SK-N-SH (cell line): ENCODE measurements at regions not wholly inside any gene's neighbourhood (a gene's known extent, or its start where the extent isn't known, plus 50 kb on each side); places are given as distances from the start of the nearest gene placed in this dataset.

Source experiments
- CTCF ChIP-seq: fragments of 200-600 bp; sonication (generic); IDR thresholded peaks from 2 replicates; pipeline ENCODE4 v1.6.1; 2017; ENCODE audit warnings: antibody characterized with exemption, mild to moderate bottlenecking, moderate library complexity
- EP300 ChIP-seq, 2 experiments: IDR thresholded peaks; 2 replicates each; pipeline versions ENCODE4 v1.4.0 to v1.6.1; 2012; ENCODE audit warnings: borderline replicate concordance in 1 of 2, low read depth in 1 of 2, low read length in 1 of 2
- FOSL2 ChIP-seq: IDR thresholded peaks from 2 replicates; pipeline ENCODE4 v1.4.0; 2012; ENCODE audit warnings: low read depth, mild to moderate bottlenecking, moderate library complexity, borderline replicate concordance
- GABPA ChIP-seq: IDR thresholded peaks from 2 replicates; pipeline ENCODE4 v1.4.0; 2012; ENCODE audit warnings: low read depth, mild to moderate bottlenecking
- MXI1 ChIP-seq: IDR thresholded peaks from 2 replicates; pipeline ENCODE4 v1.6.1; 2012; ENCODE audit warnings: mild to moderate bottlenecking, low read depth, low read length, improper control_type of control experiment
- NFIC ChIP-seq: IDR thresholded peaks from 2 replicates; pipeline ENCODE4 v1.4.0; 2012; ENCODE audit warnings: borderline replicate concordance
- PBX3 ChIP-seq: IDR thresholded peaks from 2 replicates; pipeline ENCODE4; 2012
- RAD21 ChIP-seq: IDR thresholded peaks from 2 replicates; pipeline ENCODE4 v1.6.1; 2012; ENCODE audit warnings: mild to moderate bottlenecking, low read length
- RCOR1 ChIP-seq: fragments of 150-350 bp; IDR thresholded peaks from 2 replicates; pipeline ENCODE4 v1.6.1; 2017; ENCODE audit warnings: antibody characterized with exemption, low read length
- REST ChIP-seq: IDR thresholded peaks from 2 replicates; pipeline ENCODE4 v1.6.1; 2012; ENCODE audit warnings: mild to moderate bottlenecking, low read depth, low read length, moderate library complexity
- RXRA ChIP-seq: IDR thresholded peaks from 2 replicates; pipeline ENCODE4 v1.4.0; 2012; ENCODE audit warnings: low read depth, mild to moderate bottlenecking, borderline replicate concordance
- TAF1 ChIP-seq: IDR thresholded peaks from 2 replicates; pipeline ENCODE4 v1.6.1; 2012; ENCODE audit warnings: low read depth, mild to moderate bottlenecking, low read length, moderate library complexity, borderline replicate concordance
- TCF12 ChIP-seq: IDR thresholded peaks from 2 replicates; pipeline ENCODE4 v1.4.0; 2012
- TEAD4 ChIP-seq: IDR thresholded peaks from 2 replicates; pipeline ENCODE4 v1.4.0; 2012; ENCODE audit warnings: mild to moderate bottlenecking, borderline replicate concordance; ENCODE audit not compliant: insufficient read depth
- YY1 ChIP-seq: IDR thresholded peaks from 2 replicates; pipeline ENCODE4 v1.4.0; 2012; ENCODE audit warnings: low read depth, mild to moderate bottlenecking

GRCh38 chr7:142568435-142569097 lies 180.7 kb upstream of the PRSS1 start (continued):
- TF ChIP-seq CTCF (no peak), NFIC (peak; percentile 86), FOSL2 (peak; percentile 99), PBX3 (peak; percentile 64; the same call in 1 of the 2 replicates), YY1 (no peak), MXI1 (no peak), RCOR1 (no peak), RAD21 (no peak), EP300 (IDR thresholded peaks at IDR 0.05; ENCODE audit: borderline replicate concordance in 1 of 2, low read depth in 1 of 2, low read length in 1 of 2) (peak in 1 of 2 experiments; percentile 91; a peak in 2 of 4 replicates), TCF12 (peak; percentile 85), RXRA (peak; percentile 85; the same call in 1 of the 2 replicates), REST (no peak), TAF1 (no peak), TEAD4 (peak; percentile 84), GABPA (peak; percentile 30; the same call in 1 of the 2 replicates)
